Adipocyte (in vitro differentiated cells): ENCODE measurements at regions not wholly inside any gene's neighbourhood (a gene's known extent, or its start where the extent isn't known, plus 50 kb on each side); places are given as distances from the start of the nearest gene placed in this dataset.

Experiments
- DNase-seq: peaks from one replicate; pipeline ENCODE4 v3.0.0-alpha.2; 2015; ENCODE audit warnings: low read depth
- H3K27me3 ChIP-seq: replicated peaks from 2 replicates; pipeline ENCODE4 v1.7.0; 2013; ENCODE audit warnings: mild to moderate bottlenecking, low read length, moderate library complexity; ENCODE audit not compliant: control insufficient read depth, insufficient read depth
- H3K36me3 ChIP-seq: 2 replicates; pipeline ENCODE4 v1.7.0; 2013; ENCODE audit warnings: low read length, mild to moderate bottlenecking, moderate library complexity; ENCODE audit not compliant: control insufficient read depth, insufficient read depth, severe bottlenecking
- H3K4me1 ChIP-seq: 2 replicates; pipeline ENCODE4 v1.7.0; 2013; ENCODE audit warnings: mild to moderate bottlenecking, low read length, moderate library complexity; ENCODE audit not compliant: control insufficient read depth, insufficient read depth
- H3K4me3 ChIP-seq: 2 replicates; pipeline ENCODE4 v1.7.0; 2013; ENCODE audit warnings: mild to moderate bottlenecking, low read length, moderate library complexity
- H3K9ac ChIP-seq: 2 replicates; pipeline ENCODE4 v1.7.0; 2013; ENCODE audit warnings: mild to moderate bottlenecking, low read length, moderate library complexity
- H3K9me3 ChIP-seq: 2 replicates; pipeline ENCODE4 v1.7.0; 2013; ENCODE audit warnings: mild to moderate bottlenecking, low read length, moderate library complexity; ENCODE audit not compliant: control insufficient read depth

GRCh38 chrX:13140007-13140406 is 95.6 kb upstream of the FAM9C start:
- Histone ChIP-seq H3K27me3 (no peaks in the 10 kb centered on the region), H3K36me3 (no peaks in the 10 kb centered on the region), H3K4me1 (no peaks in the 10 kb centered on the region), H3K4me3 (no peak overlapping the region), H3K9me3 (peaks cover 7% of the 10 kb centered on the region), H3K9ac (no peak overlapping the region)
- no peak for DNase-seq

- no peak overlapping the region for H3K9ac ChIP-seq
- H3K36me3 ChIP-seq: no peaks in the 10 kb centered on the region
- no peaks in the 10 kb centered on the region for H3K27me3 ChIP-seq
- peaks cover 18% of the 10 kb centered on the region for H3K4me1 ChIP-seq
- no peak for DNase-seq
- no peak overlapping the region for H3K4me3 ChIP-seq
- H3K9me3 ChIP-seq: no peaks in the 10 kb centered on the region
Observed at GRCh38 chrX:13131396-13132137, 87.1 kb upstream of the FAM9C start.

- Histone ChIP-seq H3K9ac (no peak overlapping the region), H3K9me3 (no peaks in the 10 kb centered on the region), H3K4me3 (no peak overlapping the region), H3K4me1 (peaks cover 25% of the 10 kb centered on the region), H3K36me3 (no peaks in the 10 kb centered on the region), H3K27me3 (no peaks in the 10 kb centered on the region)
- DNase-seq: peak; percentile 34
Observed at GRCh38 chrX:13130816-13131215, 86.4 kb upstream of the FAM9C start.

- no peaks in the 10 kb centered on the region for H3K27me3 ChIP-seq
- peak; percentile 69 for DNase-seq
- no peaks in the 10 kb centered on the region for H3K9me3 ChIP-seq
- no peak overlapping the region for H3K9ac ChIP-seq
- no peak overlapping the region for H3K4me3 ChIP-seq
- H3K36me3 ChIP-seq: no peaks in the 10 kb centered on the region
- H3K4me1 ChIP-seq: peaks cover 50% of the 10 kb centered on the region
Observed at GRCh38 chrX:13128104-13128503, 83.7 kb upstream of the FAM9C start.

- Histone ChIP-seq H3K4me3 (no peak overlapping the region), H3K27me3 (no peaks in the 10 kb centered on the region), H3K4me1 (peaks cover 52% of the 10 kb centered on the region), H3K9ac (peak overlapping the region; percentile 46), H3K9me3 (no peaks in the 10 kb centered on the region), H3K36me3 (no peaks in the 10 kb centered on the region)
- DNase-seq: no peak
Observed at GRCh38 chrX:13126775-13127174, 82.4 kb upstream of the FAM9C start.

- Histone ChIP-seq H3K27me3 (no peaks in the 10 kb centered on the region), H3K4me1 (peaks cover 64% of the 10 kb centered on the region), H3K36me3 (no peaks in the 10 kb centered on the region), H3K9me3 (no peaks in the 10 kb centered on the region), H3K9ac (peak overlapping the region; percentile 3), H3K4me3 (no peak overlapping the region)
- no peak for DNase-seq
Observed at GRCh38 chrX:13125188-13125587, 80.8 kb upstream of the FAM9C start.

- Histone ChIP-seq H3K9me3 (no peaks in the 10 kb centered on the region), H3K27me3 (no peaks in the 10 kb centered on the region), H3K4me1 (peaks cover 72% of the 10 kb centered on the region), H3K4me3 (no peak overlapping the region), H3K36me3 (no peaks in the 10 kb centered on the region), H3K9ac (peak overlapping the region; percentile 30)
- DNase-seq: peak; percentile 59
Observed at GRCh38 chrX:13123857-13124345, 79.5 kb upstream of the FAM9C start.

GRCh38 chrX:13123247-13123856 is 78.9 kb upstream of the FAM9C start:
- H3K4me1 ChIP-seq: peaks cover 71% of the 10 kb centered on the region
- no peak for DNase-seq
- H3K36me3 ChIP-seq: no peaks in the 10 kb centered on the region
- H3K27me3 ChIP-seq: no peaks in the 10 kb centered on the region
- no peak overlapping the region for H3K4me3 ChIP-seq
- peak overlapping the region; percentile 30 for H3K9ac ChIP-seq
- H3K9me3 ChIP-seq: no peaks in the 10 kb centered on the region

GRCh38 chrX:13121020-13121555 is 76.7 kb upstream of the FAM9C start:
- Histone ChIP-seq H3K9me3 (peaks cover 4% of the 10 kb centered on the region), H3K36me3 (no peaks in the 10 kb centered on the region), H3K9ac (peak overlapping the region; percentile 70), H3K27me3 (no peaks in the 10 kb centered on the region), H3K4me1 (peaks cover 49% of the 10 kb centered on the region), H3K4me3 (no peak overlapping the region)
- no peak for DNase-seq

- H3K27me3 ChIP-seq: no peaks in the 10 kb centered on the region
- peak overlapping the region; percentile 35 for H3K4me3 ChIP-seq
- no peak for DNase-seq
- H3K36me3 ChIP-seq: no peaks in the 10 kb centered on the region
- peak overlapping the region; percentile 70 for H3K9ac ChIP-seq
- peaks cover 41% of the 10 kb centered on the region for H3K4me1 ChIP-seq
- peaks cover 4% of the 10 kb centered on the region for H3K9me3 ChIP-seq
Observed at GRCh38 chrX:13120017-13120416, 75.6 kb upstream of the FAM9C start.

GRCh38 chrX:13119386-13119785 is 75.0 kb upstream of the FAM9C start:
- H3K9me3 ChIP-seq: peaks cover 4% of the 10 kb centered on the region
- H3K4me1 ChIP-seq: peaks cover 35% of the 10 kb centered on the region
- DNase-seq: no peak
- H3K27me3 ChIP-seq: no peaks in the 10 kb centered on the region
- peak overlapping the region; percentile 35 for H3K4me3 ChIP-seq
- H3K9ac ChIP-seq: peak overlapping the region; percentile 70
- no peaks in the 10 kb centered on the region for H3K36me3 ChIP-seq
